ENCODE measurements at regions not wholly inside any gene's neighbourhood (a gene's known extent, or its start where the extent isn't known, plus 50 kb on each side); places are given as distances from the start of the nearest gene placed in this dataset.

- DNase-seq (ENCODE audit: extremely low read depth in 1 of 2, low read depth in 1 of 2) = no peak
These were observed 291.0 kb downstream of the BRD1 start for GRCh38 chr22:49536571-49537131.

- no peak for DNase-seq (ENCODE audit: extremely low read depth in 1 of 2, low read depth in 1 of 2)
These were observed 292.0 kb downstream of the BRD1 start for GRCh38 chr22:49535527-49536125.

GRCh38 chr22:49535126-49535525 lies 292.5 kb downstream of the BRD1 start:
- DNase-seq (ENCODE audit: extremely low read depth in 1 of 2, low read depth in 1 of 2) = no peak

GRCh38 chr22:49534386-49534785 lies 293.3 kb downstream of the BRD1 start:
- DNase-seq (ENCODE audit: extremely low read depth in 1 of 2, low read depth in 1 of 2) = no peak

GRCh38 chr22:49533886-49534285 lies 293.8 kb downstream of the BRD1 start:
- no peak for DNase-seq (ENCODE audit: extremely low read depth in 1 of 2, low read depth in 1 of 2)

GRCh38 chr22:49532869-49533802 lies 294.5 kb downstream of the BRD1 start:
- no peak for DNase-seq (ENCODE audit: extremely low read depth in 1 of 2, low read depth in 1 of 2)

- no peak for DNase-seq (ENCODE audit: extremely low read depth in 1 of 2, low read depth in 1 of 2)
These were observed 296.3 kb downstream of the BRD1 start for GRCh38 chr22:49531368-49531791.

GRCh38 chr22:49530671-49531367 lies 296.9 kb downstream of the BRD1 start:
- DNase-seq (ENCODE audit: extremely low read depth in 1 of 2, low read depth in 1 of 2) = no peak

GRCh38 chr22:49528420-49528720 lies 299.3 kb downstream of the BRD1 start:
- no peak for DNase-seq (ENCODE audit: extremely low read depth in 1 of 2, low read depth in 1 of 2)

- no peak for DNase-seq (ENCODE audit: extremely low read depth in 1 of 2, low read depth in 1 of 2)
These were observed 299.9 kb downstream of the BRD1 start for GRCh38 chr22:49527611-49528419.

GRCh38 chr22:49525801-49526535 lies 301.7 kb downstream of the BRD1 start:
- no peak for DNase-seq (ENCODE audit: extremely low read depth in 1 of 2, low read depth in 1 of 2)

- no peak for DNase-seq (ENCODE audit: extremely low read depth in 1 of 2, low read depth in 1 of 2)
These were observed 302.3 kb downstream of the BRD1 start for GRCh38 chr22:49525360-49525759.

GRCh38 chr22:49524362-49524761 lies 303.3 kb downstream of the BRD1 start:
- DNase-seq (ENCODE audit: extremely low read depth in 1 of 2, low read depth in 1 of 2) = no peak

GRCh38 chr22:49523374-49524008 lies 304.2 kb downstream of the BRD1 start:
- no peak for DNase-seq (ENCODE audit: extremely low read depth in 1 of 2, low read depth in 1 of 2)

- no peak for DNase-seq (ENCODE audit: extremely low read depth in 1 of 2, low read depth in 1 of 2)
These were observed 304.9 kb downstream of the BRD1 start for GRCh38 chr22:49522582-49523373.

- DNase-seq (ENCODE audit: extremely low read depth in 1 of 2, low read depth in 1 of 2) = no peak
These were observed 305.9 kb downstream of the BRD1 start for GRCh38 chr22:49521787-49522224.

GRCh38 chr22:49519117-49519737 lies 308.4 kb downstream of the BRD1 start:
- DNase-seq (ENCODE audit: extremely low read depth in 1 of 2, low read depth in 1 of 2) = no peak

GRCh38 chr22:49518436-49518970 lies 309.2 kb downstream of the BRD1 start:
- no peak for DNase-seq (ENCODE audit: extremely low read depth in 1 of 2, low read depth in 1 of 2)
